Skeletal muscle cell (primary cell): ENCODE measurements at regions not wholly inside any gene's neighbourhood (a gene's known extent, or its start where the extent isn't known, plus 50 kb on each side); places are given as distances from the start of the nearest gene placed in this dataset.
"Not testable (repeated sequence)": the region's sequence is repeated elsewhere in the genome, so short reads cannot be mapped to it uniquely, and the experiment has no call there.

Experiments
- DNase-seq: peaks from one replicate; pipeline ENCODE4 v3.0.0-alpha.2; 2010; ENCODE audit warnings: low read depth
- H3K4me3 ChIP-seq: 2 replicates; pipeline ENCODE4 v1.5.1; 2011; ENCODE audit warnings: low read depth, mild to moderate bottlenecking, control low read depth, low read length, moderate library complexity

- peak overlapping the region; percentile 51 for H3K4me3 ChIP-seq
- no peak for DNase-seq
These were observed 465.2 kb downstream of the USP25 start for GRCh38 chr21:16194788-16195537.

GRCh38 chr21:16195538-16195910 lies 465.7 kb downstream of the USP25 start:
- DNase-seq: peak; percentile 36
- peak overlapping the region; percentile 51 for H3K4me3 ChIP-seq

- no peak for DNase-seq
- peak overlapping the region; percentile 51 for H3K4me3 ChIP-seq
These were observed 466.2 kb downstream of the USP25 start for GRCh38 chr21:16196001-16196400.

GRCh38 chr21:16198546-16198945 lies 468.8 kb downstream of the USP25 start:
- no peak for DNase-seq
- no peak overlapping the region for H3K4me3 ChIP-seq

GRCh38 chr21:16199539-16199938 lies 469.8 kb downstream of the USP25 start:
- H3K4me3 ChIP-seq: no peak overlapping the region
- DNase-seq: no peak

- no peak for DNase-seq
- H3K4me3 ChIP-seq: no peak overlapping the region
These were observed 471.9 kb downstream of the USP25 start for GRCh38 chr21:16201718-16202117.

- H3K4me3 ChIP-seq: no peak overlapping the region
- DNase-seq: no peak
These were observed 475.7 kb downstream of the USP25 start for GRCh38 chr21:16205527-16205926.

GRCh38 chr21:16211339-16212303 lies 481.8 kb downstream of the USP25 start:
- no peak for DNase-seq
- no peak overlapping the region for H3K4me3 ChIP-seq

- H3K4me3 ChIP-seq: no peak overlapping the region
- DNase-seq: no peak
These were observed 483.7 kb downstream of the USP25 start for GRCh38 chr21:16213518-16213917.

GRCh38 chr21:16215193-16215592 lies 485.4 kb downstream of the USP25 start:
- DNase-seq: no peak
- no peak overlapping the region for H3K4me3 ChIP-seq

- H3K4me3 ChIP-seq: no peak overlapping the region
- no peak for DNase-seq
These were observed 485.9 kb downstream of the USP25 start for GRCh38 chr21:16215663-16216183.

GRCh38 chr21:16216288-16216962 lies 486.6 kb downstream of the USP25 start:
- H3K4me3 ChIP-seq: no peak overlapping the region
- DNase-seq: no peak

- no peak for DNase-seq
- no peak overlapping the region for H3K4me3 ChIP-seq
These were observed 489.0 kb downstream of the USP25 start for GRCh38 chr21:16218682-16219343.

- DNase-seq, H3K4me3 ChIP-seq: not testable (repeated sequence)
These were observed 495.0 kb downstream of the USP25 start for GRCh38 chr21:16224756-16225155.

GRCh38 chr21:16239659-16240265 lies 510.0 kb downstream of the USP25 start:
- DNase-seq: no peak
- no peak overlapping the region for H3K4me3 ChIP-seq

- no peak overlapping the region for H3K4me3 ChIP-seq
- no peak for DNase-seq
These were observed 511.2 kb downstream of the USP25 start for GRCh38 chr21:16241016-16241415.

GRCh38 chr21:16241479-16241963 lies 511.7 kb downstream of the USP25 start:
- H3K4me3 ChIP-seq: no peak overlapping the region

GRCh38 chr21:16243396-16243795 lies 513.6 kb downstream of the USP25 start:
- DNase-seq: no peak
- no peak overlapping the region for H3K4me3 ChIP-seq

More at GRCh38 chr21:16241479-16241963, 511.7 kb downstream of the USP25 start:
- DNase-seq: no peak

- DNase-seq: no peak
- H3K4me3 ChIP-seq: no peak overlapping the region
These were observed 518.9 kb downstream of the USP25 start for GRCh38 chr21:16248705-16249104.
